NCI-H82 treated with DMSO at 0.1 percent for 48 hours (cell line): ENCODE measurements at regions not wholly inside any gene's neighbourhood (a gene's known extent, or its start where the extent isn't known, plus 50 kb on each side); places are given as distances from the start of the nearest gene placed in this dataset.
"Not testable (repeated sequence)": the region's sequence is repeated elsewhere in the genome, so short reads cannot be mapped to it uniquely, and the experiment has no call there.

Experiments
- DNase-seq: peaks from one replicate; lab custom pipeline; 2025; ENCODE audit not compliant: unreplicated experiment; lab: John Stamatoyannopoulos, UW

DNA sequence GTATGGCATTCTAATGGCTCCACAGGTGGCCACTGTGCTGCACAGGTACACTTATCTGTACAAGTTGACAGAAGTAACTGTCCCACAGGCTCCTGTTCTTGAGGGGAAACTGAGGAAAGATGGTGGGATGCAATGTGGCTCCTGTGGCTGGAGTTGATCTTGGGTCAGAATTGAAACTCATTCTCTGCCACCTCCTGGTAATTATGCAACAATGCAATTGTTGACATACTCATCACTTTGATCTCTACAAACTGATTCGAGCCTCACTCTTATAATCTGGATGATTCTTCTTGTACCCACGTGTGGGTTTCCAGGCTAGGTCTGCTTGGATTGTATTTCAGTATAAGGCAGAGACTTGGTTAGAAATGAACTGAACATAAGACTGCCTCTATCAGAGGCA lies 148.8 kb downstream of the CCNG2 start:
- no peak for DNase-seq

GRCh38 chr4:77306496-77306895 lies 149.5 kb downstream of the CCNG2 start:
- DNase-seq = no peak

DNA sequence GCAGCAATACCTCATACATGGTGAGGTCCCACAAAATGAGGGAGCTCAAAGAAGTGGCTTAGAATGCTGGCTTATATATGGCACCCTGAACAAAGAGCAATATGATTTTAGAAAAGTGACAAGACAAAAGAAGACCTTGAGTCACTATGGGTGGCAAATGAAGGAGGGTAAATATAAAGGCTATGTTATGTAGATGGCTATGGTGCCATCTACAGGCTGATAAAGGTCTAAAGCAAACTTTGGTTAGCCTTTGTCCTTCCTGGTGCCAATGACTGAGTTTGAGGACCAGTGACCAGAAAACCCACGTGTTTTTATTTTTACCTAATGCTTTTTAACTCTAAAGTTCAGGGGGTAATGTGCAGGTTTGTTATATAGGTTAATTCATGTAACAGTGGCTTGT lies 151.8 kb downstream of the CCNG2 start:
- no peak for DNase-seq

DNA sequence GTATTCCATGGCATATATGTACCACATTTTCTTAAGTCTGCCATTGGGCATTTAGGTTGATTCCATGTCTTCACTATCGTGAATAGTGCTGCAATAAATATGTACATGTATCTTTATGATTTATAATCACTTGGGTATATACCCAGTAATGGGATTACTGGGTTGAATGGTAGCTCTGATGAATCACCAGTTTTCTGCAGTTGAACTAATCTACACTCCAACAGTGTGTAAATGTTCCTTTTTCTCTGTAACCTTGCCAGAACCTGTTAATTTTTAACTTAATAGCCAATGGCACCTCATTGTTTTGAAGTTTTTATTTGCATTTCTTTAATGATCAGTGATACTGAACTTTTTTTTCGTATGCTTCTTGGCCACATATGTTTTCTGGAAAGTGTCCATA lies 152.5 kb downstream of the CCNG2 start:
- no peak for DNase-seq

DNA sequence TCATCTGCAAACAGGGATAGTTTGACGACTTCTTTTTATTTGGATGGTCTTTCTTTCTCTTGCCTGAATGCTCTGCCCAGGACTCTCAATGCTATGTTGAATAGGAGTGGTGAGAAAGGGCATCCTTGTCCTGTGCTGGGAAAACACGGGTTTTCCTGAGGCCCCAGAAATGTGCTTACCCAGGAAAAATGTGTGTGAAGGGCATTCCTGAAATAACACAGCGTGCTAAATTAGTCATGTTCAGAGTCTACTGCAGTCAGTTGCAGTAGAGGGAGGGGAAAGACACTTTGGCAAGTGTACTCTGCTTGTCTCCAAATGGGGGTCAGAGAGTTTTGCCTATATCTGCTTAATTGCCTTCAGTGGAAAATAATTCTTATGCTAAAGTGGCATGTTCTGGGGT lies 153.9 kb downstream of the CCNG2 start:
- no peak for DNase-seq

- DNase-seq = no peak
These were observed 157.7 kb downstream of the CCNG2 start for GRCh38 chr4:77314697-77315096.

- no peak for DNase-seq
These were observed 170.1 kb downstream of the CCNG2 start for GRCh38 chr4:77327151-77327550.

DNA sequence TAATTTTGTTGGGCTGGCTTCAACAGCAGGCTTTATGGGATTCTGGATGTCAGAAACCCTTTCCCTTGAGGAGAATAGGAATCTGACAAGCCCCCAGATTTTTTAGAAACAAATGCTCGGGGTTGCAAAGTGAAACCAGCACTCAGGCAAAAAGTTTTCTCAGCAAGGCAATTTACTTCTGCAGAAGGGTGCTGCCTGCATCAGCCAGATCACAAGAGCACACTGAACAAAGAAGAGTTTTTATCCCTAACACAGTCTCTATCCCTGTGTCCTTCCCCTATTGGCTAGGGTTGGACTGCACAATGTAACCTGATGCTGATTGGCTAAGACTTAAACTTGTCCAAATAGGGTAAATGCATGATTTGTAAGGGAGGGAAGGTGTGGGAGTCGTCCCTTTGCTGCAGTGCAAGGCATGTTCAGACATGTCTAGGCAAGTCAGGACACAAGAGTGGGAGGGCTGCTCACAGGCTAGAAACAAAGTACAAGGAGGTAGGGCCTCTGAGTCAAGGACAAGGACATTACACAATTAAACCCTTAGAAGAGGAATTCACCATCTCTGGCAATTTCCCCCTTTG lies 175.8 kb downstream of the CCNG2 start:
- no peak for DNase-seq

DNA sequence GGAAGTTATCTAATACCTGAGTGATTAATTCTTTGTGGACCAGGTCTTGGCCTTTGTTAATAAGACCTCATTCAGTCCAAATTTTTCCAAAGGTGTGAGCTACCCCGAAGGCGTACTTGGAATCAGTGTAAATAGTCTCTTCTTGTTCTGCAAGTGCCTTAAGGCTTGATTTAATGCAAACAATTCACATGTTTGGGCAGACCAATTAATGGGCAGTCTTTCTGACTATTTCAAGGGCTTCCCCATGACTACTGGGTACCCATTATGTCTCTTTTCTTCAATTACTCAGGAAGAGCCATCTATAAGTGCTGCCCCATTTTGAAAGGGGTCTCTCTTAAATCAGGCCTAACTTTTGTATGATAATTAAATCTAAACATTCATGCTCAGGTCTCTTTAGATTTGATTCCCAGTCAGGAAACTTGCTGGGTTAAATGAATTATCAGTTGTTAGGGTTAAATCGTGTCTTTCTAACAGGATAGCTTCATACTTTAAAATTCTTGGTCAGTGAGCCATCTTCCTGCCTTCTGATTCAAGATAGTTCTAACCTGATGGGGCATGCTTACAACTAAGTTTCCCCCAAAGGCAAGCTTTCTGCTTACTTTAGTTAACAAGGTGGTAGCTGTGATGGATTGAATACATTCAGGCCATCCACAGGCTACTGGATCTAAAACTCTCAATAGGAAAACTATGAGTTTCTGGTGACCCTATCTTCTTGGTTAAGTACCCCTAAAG lies 179.6 kb downstream of the CCNG2 start:
- no peak for DNase-seq

DNA sequence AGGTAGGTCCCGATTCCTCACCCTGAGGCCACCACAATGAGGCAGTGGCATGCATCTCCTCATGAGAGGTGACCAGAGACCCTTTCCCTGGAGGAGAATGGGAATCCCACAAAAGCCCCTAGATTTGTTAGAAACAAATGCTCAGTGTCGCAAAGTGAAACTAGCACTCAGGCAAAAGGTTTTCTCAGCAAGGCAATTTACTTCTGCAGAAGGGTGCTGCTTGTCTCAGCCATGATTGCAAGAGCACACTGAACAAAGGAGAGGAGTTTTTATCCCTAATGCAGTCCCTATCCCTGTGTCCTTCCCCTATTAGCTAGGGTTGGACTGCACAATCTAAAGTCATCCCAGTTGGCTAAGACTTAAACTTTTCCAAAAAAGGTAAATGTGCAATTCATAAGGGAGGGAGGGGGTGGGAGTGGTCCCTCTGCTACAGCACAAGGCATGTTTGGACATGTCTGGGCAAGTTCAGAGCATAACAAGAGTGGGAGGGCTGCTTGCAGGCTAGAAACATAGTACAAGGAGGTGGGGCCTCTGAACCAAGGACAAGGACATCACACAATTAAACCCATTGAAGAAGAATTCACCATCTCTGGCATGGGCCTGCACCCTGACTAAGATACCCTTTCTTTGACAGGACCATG lies 185.3 kb downstream of the CCNG2 start:
- DNase-seq = no peak

DNA sequence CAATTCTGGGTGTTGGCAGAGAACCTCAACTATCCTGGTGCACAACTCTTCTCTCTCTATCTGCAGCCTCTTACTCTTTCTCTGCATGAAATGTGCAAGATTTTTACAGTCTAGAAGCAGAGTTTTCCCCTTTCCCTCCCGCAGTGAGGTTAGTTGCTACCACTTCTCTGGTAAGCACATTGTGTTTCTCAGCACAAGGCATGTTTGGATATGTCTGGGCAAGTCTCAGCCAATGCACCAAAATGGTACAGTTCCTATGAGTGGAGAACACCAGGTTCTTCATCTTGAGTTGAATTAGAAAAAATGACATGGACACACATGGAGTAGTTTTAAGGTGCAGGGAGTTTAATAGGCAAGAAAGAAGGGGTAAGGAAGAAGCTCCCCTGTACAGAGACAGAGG lies 187.0 kb downstream of the CCNG2 start:
- DNase-seq = no peak

- DNase-seq = no peak
These were observed 187.8 kb downstream of the CCNG2 start for GRCh38 chr4:77344784-77345183.

- no peak for DNase-seq
These were observed 190.5 kb downstream of the CCNG2 start for GRCh38 chr4:77347351-77347966.

DNA sequence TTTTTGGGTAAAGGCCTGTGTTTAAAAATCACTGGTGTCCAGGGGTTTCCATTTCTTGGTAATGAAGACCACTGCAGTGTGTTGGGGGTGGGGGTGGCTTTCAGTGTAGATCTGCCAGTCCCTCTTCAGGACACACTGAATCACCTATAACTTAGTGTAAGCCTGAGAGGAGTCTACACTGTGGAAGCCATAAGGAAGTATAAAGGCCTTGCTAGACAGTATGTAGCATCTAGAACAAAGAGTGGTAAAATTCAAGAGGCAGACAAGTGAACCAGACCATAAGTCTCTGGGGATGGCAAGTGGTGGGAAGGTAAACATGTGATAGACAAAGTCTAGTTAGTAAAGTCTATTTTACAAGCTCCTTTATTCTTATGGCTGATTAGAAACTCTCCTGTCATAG lies 191.8 kb downstream of the CCNG2 start:
- DNase-seq = no peak

- no peak for DNase-seq
These were observed 192.4 kb downstream of the CCNG2 start for GRCh38 chr4:77349364-77349763.

- DNase-seq = no peak
These were observed 192.8 kb downstream of the CCNG2 start for GRCh38 chr4:77349796-77350195.

DNA sequence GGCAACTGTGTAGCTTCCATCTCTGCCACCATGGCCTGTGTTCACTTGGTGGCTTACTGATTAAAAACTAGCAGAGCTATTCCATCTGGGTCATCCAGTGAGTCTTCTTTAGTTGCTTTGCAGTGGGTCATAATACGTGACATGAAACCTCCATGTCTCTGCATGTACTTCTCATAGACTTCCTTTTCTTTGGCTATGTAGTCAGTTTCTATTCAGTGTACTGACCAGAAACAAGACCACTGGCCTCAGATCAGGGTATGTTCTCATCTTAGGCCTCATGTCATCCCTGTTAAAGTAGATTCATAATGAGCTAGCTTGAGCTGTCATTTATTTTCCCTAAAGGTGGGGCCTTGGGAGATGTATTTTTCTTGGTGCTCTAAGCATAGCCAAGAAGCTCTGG lies 195.2 kb downstream of the CCNG2 start:
- DNase-seq = no peak

GRCh38 chr4:77353724-77354315 lies 196.8 kb downstream of the CCNG2 start:
- DNase-seq = not testable (repeated sequence)

DNA sequence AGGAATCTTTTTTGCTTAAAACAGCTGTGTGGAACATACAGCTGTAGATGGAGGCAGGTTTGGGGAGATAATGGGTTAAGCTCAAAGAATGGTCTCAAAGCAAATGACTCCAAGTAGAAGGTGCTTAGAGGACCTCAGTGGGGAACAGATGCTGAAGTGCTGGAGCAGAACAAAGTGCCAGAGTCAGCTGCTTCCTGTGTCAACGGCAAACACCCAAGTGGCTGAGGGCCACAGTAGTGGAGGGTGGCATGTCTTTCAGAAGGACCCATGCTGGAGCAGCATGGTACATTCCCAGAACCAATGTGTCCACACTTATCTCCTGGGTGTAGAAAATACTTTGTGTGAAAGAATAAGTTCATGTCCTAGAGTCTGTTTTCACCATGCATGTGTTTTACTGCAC lies 197.5 kb downstream of the CCNG2 start:
- no peak for DNase-seq

DNA sequence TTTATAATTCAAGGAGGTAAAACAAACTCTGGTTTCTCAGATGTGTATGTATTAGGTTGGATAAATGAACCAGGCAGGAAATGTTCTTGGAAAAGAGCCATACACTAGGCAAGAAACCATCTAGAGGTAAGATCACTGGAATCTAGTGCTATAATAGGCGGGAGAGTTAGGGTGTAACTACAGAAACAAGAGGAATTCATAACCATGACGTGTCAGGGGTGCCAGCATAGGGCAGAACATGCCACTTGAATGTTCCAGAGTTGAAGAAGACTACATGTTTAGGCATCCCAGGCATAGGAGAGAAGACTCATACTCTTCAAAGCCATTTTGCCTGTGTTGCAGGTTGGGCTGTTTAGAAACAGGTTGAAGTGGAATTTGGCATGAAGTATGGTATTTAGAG lies 198.7 kb downstream of the CCNG2 start:
- no peak for DNase-seq

- no peak for DNase-seq
These were observed 201.4 kb downstream of the CCNG2 start for GRCh38 chr4:77358315-77358928.
